GM10847 (cell line): ENCODE measurements at regions not wholly inside any gene's neighbourhood (a gene's known extent, or its start where the extent isn't known, plus 50 kb on each side); places are given as distances from the start of the nearest gene placed in this dataset.

ENCODE experiments used
- POLR2A ChIP-seq: IDR thresholded peaks from 2 replicates; pipeline ENCODE4 v1.6.1; 2011; ENCODE audit not compliant: insufficient read length; ENCODE audit errors: extremely low read depth

- TF ChIP-seq POLR2A = no peak
Measured at GRCh38 chr6:112833581-112834131, 486.5 kb downstream of the RFPL4B start.

GRCh38 chr6:112835078-112835477 is 487.9 kb downstream of the RFPL4B start:
- no peak for TF ChIP-seq POLR2A

GRCh38 chr6:112839525-112839961 is 492.4 kb downstream of the RFPL4B start:
- no peak for TF ChIP-seq POLR2A

- TF ChIP-seq POLR2A = no peak
Measured at GRCh38 chr6:112841553-112842329, 494.6 kb downstream of the RFPL4B start.

- TF ChIP-seq POLR2A = no peak
Measured at GRCh38 chr6:112842330-112842685, 495.2 kb downstream of the RFPL4B start.

- no peak for TF ChIP-seq POLR2A
Measured at GRCh38 chr6:112846681-112847080, 499.6 kb downstream of the RFPL4B start.

GRCh38 chr6:112851146-112851545 is 504.0 kb downstream of the RFPL4B start:
- no peak for TF ChIP-seq POLR2A

GRCh38 chr6:112853162-112853561 is 506.0 kb downstream of the RFPL4B start:
- no peak for TF ChIP-seq POLR2A

GRCh38 chr6:112863753-112864152 is 516.6 kb downstream of the RFPL4B start:
- TF ChIP-seq POLR2A = no peak

GRCh38 chr6:112865131-112865530 is 518.0 kb downstream of the RFPL4B start:
- no peak for TF ChIP-seq POLR2A

- TF ChIP-seq POLR2A = no peak
Measured at GRCh38 chr6:112874881-112875280, 527.8 kb downstream of the RFPL4B start.

- TF ChIP-seq POLR2A = no peak
Measured at GRCh38 chr6:112877134-112878100, 530.3 kb downstream of the RFPL4B start.

- no peak for TF ChIP-seq POLR2A
Measured at GRCh38 chr6:112879920-112880413, 532.8 kb downstream of the RFPL4B start.

- no peak for TF ChIP-seq POLR2A
Measured at GRCh38 chr6:112881027-112881426, 533.9 kb downstream of the RFPL4B start.
